Activated CD4-positive, alpha-beta T cell treated with anti-CD3 and anti-CD28 coated beads for 24 hours (primary cell): ENCODE measurements at regions not wholly inside any gene's neighbourhood (a gene's known extent, or its start where the extent isn't known, plus 50 kb on each side); places are given as distances from the start of the nearest gene placed in this dataset.

Experiments
- DNase-seq, 2 donors: peaks; one replicate each; pipeline ENCODE4 v3.0.0-alpha.2; 2020; ENCODE audit warnings: low read depth in 2 of 2

GRCh38 chr3:24596626-24597025, 102.0 kb upstream of the THRB start:
- no peak for DNase-seq

DNA sequence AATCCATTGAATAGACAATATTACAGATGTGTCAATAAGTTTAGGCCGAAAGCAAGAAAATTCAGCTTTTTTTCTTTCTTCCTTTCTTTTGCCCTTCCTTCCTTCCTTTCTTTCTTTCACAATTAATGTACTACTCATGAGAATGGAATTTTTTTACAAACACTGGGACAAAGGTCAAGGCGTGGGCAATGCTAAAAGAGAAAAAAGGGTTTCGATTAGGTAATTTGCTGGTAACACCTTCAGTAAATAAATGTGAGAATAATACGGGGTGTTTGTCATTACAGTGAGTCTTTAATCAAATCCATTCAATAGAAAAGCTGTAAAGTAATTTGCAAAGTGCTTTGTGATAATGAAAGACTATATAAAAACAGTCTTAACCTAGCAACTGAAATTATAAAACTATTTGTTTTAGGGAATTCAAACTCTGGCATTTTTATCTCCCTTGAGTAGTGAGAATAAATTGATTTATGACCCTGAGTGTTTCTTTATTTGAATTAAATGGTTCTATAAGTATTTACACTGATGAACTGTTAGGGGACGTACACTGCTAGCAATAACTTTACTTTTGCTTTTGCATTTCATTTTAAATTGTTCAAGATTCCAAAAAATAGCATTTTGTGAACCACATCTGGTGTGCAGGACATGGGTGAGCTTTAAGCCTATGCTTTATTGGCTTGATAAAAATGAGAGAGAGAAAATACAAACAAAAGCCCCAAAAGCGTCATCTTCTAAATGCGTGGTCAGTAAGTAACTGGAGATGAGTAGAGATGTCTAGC, 104.2 kb upstream of the THRB start:
- DNase-seq: no peak

GRCh38 chr3:24601066-24601939, 106.7 kb upstream of the THRB start:
- DNase-seq: no peak

GRCh38 chr3:24604215-24604614, 109.6 kb upstream of the THRB start:
- no peak for DNase-seq

GRCh38 chr3:24605511-24606028, 110.9 kb upstream of the THRB start:
- no peak for DNase-seq

GRCh38 chr3:24607281-24607680, 112.6 kb upstream of the THRB start:
- no peak for DNase-seq

DNA sequence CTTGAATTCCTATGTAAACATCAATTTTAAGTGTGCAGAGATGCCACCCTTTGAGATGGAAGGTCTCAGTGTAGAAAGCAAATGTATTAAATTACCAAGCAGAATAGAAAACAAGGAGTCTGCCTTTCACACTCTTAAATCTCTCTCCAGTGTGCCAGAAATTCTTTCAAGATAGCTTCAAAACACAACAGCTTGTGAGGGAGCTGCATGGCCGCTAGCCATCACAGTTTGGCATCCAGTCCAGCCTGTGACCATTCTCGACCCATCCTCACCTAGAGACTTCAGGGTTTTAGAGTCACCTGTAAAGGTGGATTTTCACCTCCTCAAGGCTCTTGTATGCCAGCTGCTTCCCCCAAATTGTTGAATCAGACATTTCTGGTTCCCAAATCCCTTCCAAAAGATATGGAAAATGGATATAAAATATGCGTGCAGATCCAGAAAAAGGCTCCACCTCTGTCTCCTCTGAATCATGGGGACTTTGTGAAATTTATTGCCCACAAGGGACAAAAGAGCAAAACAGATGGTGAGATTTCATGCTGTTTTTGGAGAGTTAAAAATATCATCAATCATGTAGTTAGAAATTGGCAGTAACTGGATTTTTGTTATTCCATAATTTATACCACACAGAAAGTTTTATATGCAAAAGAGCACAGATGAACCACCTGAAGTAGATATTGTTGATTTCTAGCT, 114.2 kb upstream of the THRB start:
- DNase-seq: no peak

GRCh38 chr3:24614359-24614758, 119.7 kb upstream of the THRB start:
- no peak for DNase-seq

DNA sequence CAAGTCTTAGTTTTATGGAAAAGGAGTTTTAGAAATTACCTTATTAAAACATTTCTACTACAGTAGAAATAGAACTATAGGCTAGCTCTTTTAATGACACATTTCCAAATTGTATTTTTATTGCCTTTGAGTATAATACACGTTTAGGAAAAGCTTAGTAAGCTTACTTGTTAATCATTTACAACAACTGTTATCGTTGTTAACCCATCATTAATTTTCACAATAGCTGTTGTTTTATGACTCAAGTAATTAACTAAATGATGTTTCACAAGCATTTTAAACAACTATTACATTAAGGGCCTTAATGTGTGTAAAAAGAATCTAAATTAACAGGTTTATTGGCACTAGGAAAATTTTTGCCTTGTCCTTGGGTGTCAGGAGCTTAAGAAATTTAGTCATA, 120.5 kb upstream of the THRB start:
- DNase-seq: no peak

DNA sequence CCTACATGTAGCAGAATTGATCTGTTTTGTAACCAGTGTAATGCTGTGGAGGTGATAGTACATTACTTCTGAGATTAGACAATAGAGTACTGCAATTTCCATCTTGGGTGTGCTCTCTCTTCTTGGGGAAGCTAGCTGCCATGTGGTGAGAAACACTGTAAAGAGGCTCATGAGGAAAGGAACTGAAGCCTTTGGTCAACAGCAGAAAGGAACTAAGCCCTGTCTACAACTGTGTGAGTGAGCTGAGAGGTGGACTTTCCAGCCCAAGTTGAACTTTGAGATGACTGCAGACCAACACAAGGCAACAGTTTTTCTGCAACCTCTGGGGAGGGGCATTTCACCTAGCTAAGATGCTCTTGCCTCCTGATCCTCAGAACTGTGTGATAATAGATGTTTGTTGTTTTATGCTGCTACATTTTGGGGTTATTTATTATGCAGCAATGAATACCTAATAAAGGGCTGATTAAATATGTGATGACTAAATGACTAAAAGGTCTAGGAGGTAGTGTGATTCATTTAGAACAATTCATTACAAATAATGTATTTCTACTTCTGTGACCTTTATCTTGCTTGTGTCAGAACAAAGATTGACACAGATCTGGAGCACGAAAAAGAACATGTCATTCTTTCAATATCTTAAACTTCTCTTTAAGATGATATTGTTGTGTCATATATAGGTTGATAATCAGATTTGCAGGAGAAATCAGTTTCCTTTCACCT, 121.6 kb upstream of the THRB start:
- DNase-seq: no peak

DNA sequence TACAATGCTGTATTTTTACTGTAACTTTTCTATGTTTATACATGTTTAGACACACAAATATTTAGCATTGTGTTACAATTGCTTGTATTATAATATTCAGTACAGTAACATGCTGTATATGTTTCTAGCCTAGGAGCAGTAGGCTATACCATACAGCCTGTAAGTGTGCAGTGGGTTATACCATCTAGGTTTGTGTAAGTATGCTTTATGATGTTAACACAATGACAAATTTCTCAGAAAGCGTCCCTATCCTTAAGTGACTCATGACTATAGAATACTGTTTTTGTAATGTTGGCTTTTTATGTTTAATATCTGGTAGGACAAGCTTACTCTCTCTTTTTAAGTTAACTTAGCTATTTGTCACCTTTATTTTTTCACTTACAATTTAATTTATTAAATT, 127.5 kb upstream of the THRB start:
- no peak for DNase-seq

- DNase-seq: no peak
Measured at GRCh38 chr3:24622696-24623225, 128.1 kb upstream of the THRB start.

GRCh38 chr3:24623657-24624056, 129.0 kb upstream of the THRB start:
- DNase-seq: no peak

DNA sequence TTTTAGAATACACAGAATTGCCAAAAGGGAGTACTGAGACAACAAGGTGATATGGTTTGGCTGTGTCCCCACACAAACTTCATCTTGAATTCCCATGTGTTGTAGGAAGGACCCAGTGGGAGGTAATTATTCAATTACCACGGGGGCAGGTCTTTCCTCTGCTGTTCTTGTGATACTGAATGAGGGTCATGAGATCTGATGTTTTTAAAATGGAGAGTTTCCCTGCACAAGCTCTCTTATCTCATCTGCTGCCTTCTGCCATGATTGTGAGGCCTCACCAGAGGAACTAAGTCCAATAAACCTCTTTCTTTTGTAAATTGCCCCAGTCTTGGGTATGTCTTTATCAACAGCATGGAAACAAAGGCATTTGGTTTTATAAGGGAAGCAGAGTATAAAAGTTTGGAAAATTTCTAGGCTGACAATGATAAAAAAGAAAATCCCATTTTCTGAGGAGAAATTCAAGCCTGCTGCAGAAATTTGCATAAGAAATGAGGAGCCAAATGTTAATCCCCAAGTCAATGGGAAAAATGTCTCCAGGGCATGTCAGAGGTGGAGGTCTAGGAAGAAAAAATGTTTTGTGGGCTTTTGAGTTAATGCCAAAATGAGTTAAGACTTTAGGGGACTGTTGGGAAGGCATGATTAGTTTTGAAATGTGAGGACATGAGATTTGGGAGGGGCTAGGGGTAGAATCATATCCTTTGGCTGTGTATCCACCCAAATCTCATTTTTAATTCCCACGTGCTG, 130.5 kb upstream of the THRB start:
- DNase-seq: no peak

GRCh38 chr3:24628523-24629258, 134.0 kb upstream of the THRB start:
- no peak for DNase-seq

GRCh38 chr3:24631481-24631880, 136.8 kb upstream of the THRB start:
- no peak for DNase-seq

- DNase-seq: no peak
Measured at GRCh38 chr3:24639061-24639460, 144.4 kb upstream of the THRB start.

- DNase-seq: no peak
Measured at GRCh38 chr3:24639481-24640329, 145.1 kb upstream of the THRB start.

DNA sequence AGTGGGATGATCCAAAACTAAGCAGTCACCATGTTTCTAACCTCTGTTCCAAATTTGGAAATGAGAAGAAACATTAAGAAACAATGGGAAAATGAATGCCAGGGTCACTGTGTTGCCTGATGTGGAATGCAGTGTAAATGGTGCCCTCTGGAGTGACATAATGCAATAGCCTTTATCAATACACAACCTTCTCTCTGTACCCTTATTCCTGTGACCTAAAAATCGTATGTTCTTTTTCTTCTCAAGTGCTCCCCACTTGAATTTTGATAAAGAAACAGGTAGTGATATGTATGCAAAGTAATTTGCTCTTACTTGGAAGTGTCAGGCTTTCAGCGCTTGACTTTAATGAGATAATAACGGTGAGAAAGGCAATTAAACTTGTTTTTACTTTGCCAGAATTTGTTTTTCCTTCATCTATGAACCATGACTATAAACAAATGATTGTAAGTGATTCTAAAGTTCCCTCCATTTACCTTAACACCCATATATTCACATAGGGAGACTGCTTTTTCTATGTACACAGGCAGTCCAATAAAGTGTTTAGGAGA, 145.8 kb upstream of the THRB start:
- DNase-seq: no peak
